CD8-positive, alpha-beta memory T cell (primary cell): ENCODE measurements at regions not wholly inside any gene's neighbourhood (a gene's known extent, or its start where the extent isn't known, plus 50 kb on each side); places are given as distances from the start of the nearest gene placed in this dataset.

ENCODE experiments used
- CTCF ChIA-PET: fragments of 350-600 bp; sonication (Branson Sonifier 250); formaldehyde crosslinking; loops from one replicate; lab custom pipeline; 2021; ENCODE audit warnings: antibody characterized with exemption; lab: Charles Lee
- POLR2A ChIA-PET: fragments of 350-600 bp; sonication (Branson Sonifier 250); formaldehyde crosslinking; loops from one replicate; lab custom pipeline; 2021; ENCODE audit warnings: antibody characterized with exemption; lab: Charles Lee
- DNase-seq, 5 donors: peaks; one replicate each; pipeline versions ENCODE4 v3.0.0 to v3.0.0-alpha.2; 2020 to 2022; ENCODE audit warnings: mixed read lengths in 1 of 5
- H3K27ac ChIP-seq: one replicate; pipeline ENCODE4 v1.7.0; 2013; ENCODE audit warnings: low read depth, mild to moderate bottlenecking, low read length, moderate library complexity
- H3K27me3 ChIP-seq: 2 replicates; pipeline ENCODE4 v1.7.0; 2013; ENCODE audit warnings: low read length, mild to moderate bottlenecking; ENCODE audit not compliant: insufficient read depth, poor library complexity, severe bottlenecking
- H3K36me3 ChIP-seq: 2 replicates; pipeline ENCODE4 v1.7.0; 2013; ENCODE audit warnings: mild to moderate bottlenecking, low read length, moderate library complexity; ENCODE audit not compliant: insufficient read depth
- H3K4me1 ChIP-seq: 2 replicates; pipeline ENCODE4 v1.7.0; 2013; ENCODE audit warnings: mild to moderate bottlenecking, low read length, moderate library complexity; ENCODE audit not compliant: insufficient read depth
- H3K4me3 ChIP-seq: 2 replicates; pipeline ENCODE4 v1.7.0; 2013; ENCODE audit warnings: mild to moderate bottlenecking, low read length
- H3K9me3 ChIP-seq: 2 replicates; pipeline ENCODE4 v1.7.0; 2013; ENCODE audit warnings: mild to moderate bottlenecking, low read length
- H3K27ac Mint-ChIP-seq, 8 donors: one replicate each; pipeline ENCODE4 v1.8.0; 2020 to 2021; ENCODE audit warnings: mixed read lengths in 8 of 8, mild to moderate bottlenecking in 6 of 8, inconsistent platforms in 3 of 8, moderate library complexity in 3 of 8
- H3K27me3 Mint-ChIP-seq, 2 donors: one replicate each; pipeline ENCODE4 v1.8.0; 2020 to 2021; ENCODE audit warnings: mixed read lengths in 2 of 2, mild to moderate bottlenecking in 1 of 2, moderate library complexity in 1 of 2
- H3K36me3 Mint-ChIP-seq, 3 donors: one replicate each; pipeline ENCODE4 v1.8.0; 2020 to 2021; ENCODE audit warnings: mixed read lengths in 3 of 3, inconsistent platforms in 1 of 3, mild to moderate bottlenecking in 1 of 3
- H3K4me1 Mint-ChIP-seq, 3 donors: one replicate each; pipeline ENCODE4 v1.8.0; 2020 to 2021; ENCODE audit warnings: mixed read lengths in 3 of 3, inconsistent platforms in 1 of 3, mild to moderate bottlenecking in 1 of 3
- H3K4me3 Mint-ChIP-seq, 7 donors: one replicate each; pipeline ENCODE4 v1.8.0; 2020 to 2021; ENCODE audit warnings: mixed read lengths in 7 of 7, mild to moderate bottlenecking in 6 of 7, moderate library complexity in 4 of 7, inconsistent platforms in 2 of 7
- H3K9me3 Mint-ChIP-seq, 5 donors: one replicate each; pipeline ENCODE4 v1.8.0; 2020 to 2022; ENCODE audit warnings: mixed read lengths in 5 of 5, mild to moderate bottlenecking in 3 of 5, moderate library complexity in 2 of 5, inconsistent platforms in 1 of 5

DNA sequence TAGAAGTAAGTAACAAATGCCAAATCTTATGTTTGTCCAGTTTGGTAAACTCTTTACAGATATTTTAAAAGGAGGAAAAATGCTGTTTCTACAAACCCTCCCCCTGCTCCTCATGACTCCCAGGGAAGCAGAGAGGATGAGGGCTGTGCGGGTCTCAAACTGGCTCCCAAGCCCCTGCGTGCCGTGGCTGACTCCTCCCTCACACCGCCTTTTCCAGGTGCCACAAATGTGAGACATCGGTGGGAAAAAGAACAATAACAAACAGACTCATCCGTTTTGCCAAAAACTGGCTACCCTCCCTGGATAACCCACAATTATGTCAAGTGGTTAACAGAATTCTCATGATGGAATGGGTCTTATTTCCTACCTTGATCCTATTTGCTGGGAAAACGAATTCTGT is 594.6 kb downstream of the PTPRU start:
- Histone ChIP-seq H3K27ac (no peak overlapping the region), H3K4me3 (no peak overlapping the region), H3K9me3 (no peaks in the 10 kb centered on the region), H3K4me1 (no peaks in the 10 kb centered on the region), H3K27me3 (no peaks in the 10 kb centered on the region), H3K36me3 (no peaks in the 10 kb centered on the region)
- no peaks in the 10 kb centered on the region for H3K36me3 Mint-ChIP-seq
- CTCF ChIA-PET: no interaction called here
- no peaks in the 10 kb centered on the region for H3K9me3 Mint-ChIP-seq
- H3K27me3 Mint-ChIP-seq: peaks cover 3 to 28% of the 10 kb centered on the region in 2 donors
- no peak for DNase-seq
- no peak overlapping the region for H3K4me3 Mint-ChIP-seq
- POLR2A ChIA-PET: no interaction called here
- peak overlapping the region in 1 of 8 donors; percentile 57 for H3K27ac Mint-ChIP-seq
- H3K4me1 Mint-ChIP-seq: no peaks in the 10 kb centered on the region

DNA sequence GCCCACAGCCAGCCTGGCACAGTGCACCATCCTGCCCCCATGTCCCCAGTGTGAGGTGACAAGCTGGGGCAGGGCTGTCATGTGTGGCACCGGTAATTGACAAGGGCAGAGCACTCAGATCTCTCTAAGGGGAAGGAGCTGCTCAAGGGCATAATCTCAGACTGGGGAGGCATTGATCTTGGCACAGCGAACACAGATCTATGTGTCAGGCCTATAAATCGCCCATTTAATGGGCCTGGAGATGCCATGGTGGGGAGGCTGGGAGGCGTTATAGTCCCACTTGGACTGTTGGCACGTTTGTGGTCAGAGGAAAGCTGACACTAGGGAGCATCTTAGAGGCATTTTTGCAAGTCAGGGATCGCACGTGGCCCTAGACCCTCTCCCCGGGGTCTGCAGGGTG is 594.1 kb downstream of the PTPRU start:
- POLR2A ChIA-PET: no interaction called here
- no peaks in the 10 kb centered on the region for H3K27me3 ChIP-seq
- H3K4me3 ChIP-seq: no peak overlapping the region
- no peaks in the 10 kb centered on the region for H3K36me3 ChIP-seq
- no peak overlapping the region for H3K27ac ChIP-seq
- Mint-ChIP-seq H3K4me1 (no peaks in the 10 kb centered on the region), H3K27ac (peak overlapping the region in 1 of 8 donors; percentile 57), H3K9me3 (no peaks in the 10 kb centered on the region), H3K36me3 (no peaks in the 10 kb centered on the region), H3K4me3 (no peak overlapping the region), H3K27me3 (peaks cover 3 to 27% of the 10 kb centered on the region in 2 donors)
- DNase-seq: no peak
- no peaks in the 10 kb centered on the region for H3K9me3 ChIP-seq
- no peaks in the 10 kb centered on the region for H3K4me1 ChIP-seq
- CTCF ChIA-PET: no interaction called here

DNA sequence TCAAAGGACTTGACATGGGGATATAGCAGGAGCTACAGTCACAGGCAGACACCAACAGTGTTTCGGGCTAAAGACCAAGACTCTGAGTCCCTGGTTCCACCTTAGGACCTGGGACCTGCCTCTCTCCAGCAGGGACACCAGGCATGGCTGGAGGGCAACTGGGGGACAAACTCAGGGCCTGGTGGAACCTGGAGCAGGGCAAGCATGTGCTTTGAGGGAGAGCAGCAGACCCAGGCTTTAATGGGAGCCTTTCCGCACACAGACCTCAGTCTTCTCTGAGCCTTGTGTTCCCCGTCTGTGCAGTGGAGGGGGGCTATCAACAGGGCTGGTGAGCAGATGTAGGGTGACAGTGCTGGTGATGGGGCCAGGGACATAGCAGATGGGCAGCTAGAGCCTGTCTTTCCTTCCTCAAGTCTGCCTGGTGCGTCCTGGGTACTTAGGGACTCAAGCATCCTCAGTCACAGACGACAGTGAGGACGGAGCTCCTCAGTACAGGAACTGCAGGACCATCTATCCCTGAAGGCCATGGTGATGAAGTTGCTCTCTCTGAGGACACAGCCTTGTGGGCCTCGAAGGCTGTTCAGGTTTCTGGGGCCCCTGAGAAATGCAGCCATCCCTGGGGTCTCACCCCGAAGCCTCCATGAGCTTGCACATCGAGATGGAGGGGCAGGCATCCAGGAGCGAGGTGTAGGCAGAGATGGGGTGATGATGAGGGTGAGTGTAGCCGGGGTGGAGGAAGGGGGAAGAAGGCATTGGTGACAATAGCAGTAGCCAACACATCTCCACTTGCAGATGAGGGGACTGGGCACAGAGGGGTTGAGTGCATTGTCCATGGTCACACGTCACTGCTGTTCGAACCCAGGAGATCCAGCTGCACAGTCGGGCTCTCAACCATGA is 593.4 kb downstream of the PTPRU start:
- Histone ChIP-seq H3K27ac (no peak overlapping the region), H3K27me3 (no peaks in the 10 kb centered on the region), H3K36me3 (no peaks in the 10 kb centered on the region), H3K4me1 (no peaks in the 10 kb centered on the region), H3K9me3 (no peaks in the 10 kb centered on the region), H3K4me3 (no peak overlapping the region)
- DNase-seq: no peak
- H3K27ac Mint-ChIP-seq: no peak overlapping the region
- CTCF ChIA-PET: no interaction called here
- H3K9me3 Mint-ChIP-seq: no peaks in the 10 kb centered on the region
- H3K27me3 Mint-ChIP-seq: peaks cover 2 to 20% of the 10 kb centered on the region in 2 donors
- no peak overlapping the region for H3K4me3 Mint-ChIP-seq
- POLR2A ChIA-PET: no interaction called here
- H3K4me1 Mint-ChIP-seq: no peaks in the 10 kb centered on the region
- H3K36me3 Mint-ChIP-seq: no peaks in the 10 kb centered on the region

DNA sequence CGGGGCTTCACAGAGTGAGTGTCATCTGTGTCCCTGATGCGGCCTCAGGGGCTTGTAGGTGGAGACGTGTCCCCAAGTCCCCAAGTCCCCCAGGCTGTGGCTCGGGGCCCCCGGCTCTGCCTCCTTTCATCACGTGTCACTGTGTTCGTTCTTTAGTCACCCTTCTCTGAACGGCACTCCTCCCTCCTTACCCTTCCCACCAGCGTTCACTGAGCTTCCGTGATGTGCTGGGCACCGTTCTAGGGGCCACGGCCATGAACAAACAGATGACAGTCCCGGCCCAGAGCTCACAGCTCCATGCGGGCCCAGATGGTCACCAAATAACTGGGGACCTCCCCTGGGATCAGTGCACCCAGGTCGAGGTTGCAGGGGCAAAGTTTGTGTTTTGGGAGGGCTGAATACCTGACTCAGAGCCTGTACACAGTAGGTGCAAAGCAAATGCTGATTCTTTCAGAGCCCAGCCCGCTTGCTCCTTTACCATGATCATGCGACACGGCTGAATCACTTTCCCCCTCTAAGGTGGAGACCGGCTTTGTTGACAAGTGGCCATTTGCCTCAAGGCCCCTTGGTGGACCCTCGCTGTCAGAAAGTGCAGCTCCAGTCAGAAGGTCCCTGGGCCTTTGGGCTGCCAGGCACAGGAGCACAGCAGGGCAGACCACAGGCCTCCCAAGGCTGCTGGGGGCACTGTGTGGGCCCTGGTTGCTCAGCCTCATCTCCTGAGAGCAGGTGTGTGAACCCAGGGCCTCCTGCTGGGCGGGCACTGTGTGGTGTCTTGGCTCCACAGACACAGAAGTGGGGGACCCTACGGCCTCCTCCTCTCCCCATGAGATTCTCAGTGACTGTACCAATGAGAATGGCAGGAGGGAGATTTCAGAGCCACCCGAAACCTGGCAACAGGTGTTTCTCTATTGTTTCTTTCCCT is 592.5 kb downstream of the PTPRU start:
- Histone ChIP-seq H3K36me3 (no peaks in the 10 kb centered on the region), H3K4me1 (no peaks in the 10 kb centered on the region), H3K9me3 (no peaks in the 10 kb centered on the region), H3K27ac (no peak overlapping the region), H3K27me3 (no peaks in the 10 kb centered on the region), H3K4me3 (no peak overlapping the region)
- H3K4me3 Mint-ChIP-seq: no peak overlapping the region
- no peaks in the 10 kb centered on the region for H3K36me3 Mint-ChIP-seq
- POLR2A ChIA-PET: no interaction called here
- H3K9me3 Mint-ChIP-seq: no peaks in the 10 kb centered on the region
- no peak for DNase-seq
- H3K27me3 Mint-ChIP-seq: peaks cover 7 to 21% of the 10 kb centered on the region in 2 donors
- no peak overlapping the region for H3K27ac Mint-ChIP-seq
- CTCF ChIA-PET: no interaction called here
- H3K4me1 Mint-ChIP-seq: no peaks in the 10 kb centered on the region

DNA sequence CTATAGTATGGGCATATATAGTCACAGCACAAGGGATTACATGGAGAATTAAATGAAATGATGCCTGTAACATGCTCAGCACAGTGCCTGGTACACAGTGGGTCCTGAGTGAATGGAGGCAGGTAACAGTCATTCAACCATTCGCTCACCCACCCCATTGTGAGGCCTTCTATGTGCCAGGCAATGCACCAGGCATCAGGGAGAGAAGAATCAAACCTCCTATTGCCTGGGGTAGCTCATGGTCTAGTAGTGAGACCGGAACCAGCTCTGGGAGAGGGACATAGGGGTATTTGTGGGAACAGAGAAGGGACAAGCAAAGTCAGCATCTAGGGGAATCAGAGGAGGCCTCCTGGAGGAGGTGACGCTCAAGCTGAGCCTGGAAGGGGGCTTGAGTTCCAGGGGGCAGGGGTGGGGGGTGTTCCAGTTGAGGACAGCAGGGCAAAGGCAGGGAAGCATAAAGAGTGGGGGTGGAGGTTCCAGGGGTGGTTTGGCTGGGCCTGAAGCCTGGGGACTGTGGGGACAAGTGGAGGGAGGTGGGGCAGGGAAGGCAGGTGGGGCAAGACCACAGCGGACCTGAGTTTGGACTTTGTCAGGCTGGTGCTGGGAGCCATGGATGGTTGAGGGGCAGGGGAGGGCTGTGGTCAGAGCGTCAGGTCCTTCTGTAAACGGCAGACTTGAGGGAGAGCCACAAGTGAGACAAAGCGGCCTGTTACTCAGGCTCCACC is 591.6 kb downstream of the PTPRU start:
- Mint-ChIP-seq H3K9me3 (no peaks in the 10 kb centered on the region), H3K27me3 (peaks cover 11 to 27% of the 10 kb centered on the region in 2 donors), H3K4me1 (no peaks in the 10 kb centered on the region), H3K4me3 (no peak overlapping the region), H3K27ac (no peak overlapping the region), H3K36me3 (no peaks in the 10 kb centered on the region)
- no peaks in the 10 kb centered on the region for H3K9me3 ChIP-seq
- no peak overlapping the region for H3K4me3 ChIP-seq
- CTCF ChIA-PET: no interaction called here
- no peak overlapping the region for H3K27ac ChIP-seq
- DNase-seq: no peak
- no peaks in the 10 kb centered on the region for H3K27me3 ChIP-seq
- POLR2A ChIA-PET: no interaction called here
- no peaks in the 10 kb centered on the region for H3K4me1 ChIP-seq
- H3K36me3 ChIP-seq: no peaks in the 10 kb centered on the region

DNA sequence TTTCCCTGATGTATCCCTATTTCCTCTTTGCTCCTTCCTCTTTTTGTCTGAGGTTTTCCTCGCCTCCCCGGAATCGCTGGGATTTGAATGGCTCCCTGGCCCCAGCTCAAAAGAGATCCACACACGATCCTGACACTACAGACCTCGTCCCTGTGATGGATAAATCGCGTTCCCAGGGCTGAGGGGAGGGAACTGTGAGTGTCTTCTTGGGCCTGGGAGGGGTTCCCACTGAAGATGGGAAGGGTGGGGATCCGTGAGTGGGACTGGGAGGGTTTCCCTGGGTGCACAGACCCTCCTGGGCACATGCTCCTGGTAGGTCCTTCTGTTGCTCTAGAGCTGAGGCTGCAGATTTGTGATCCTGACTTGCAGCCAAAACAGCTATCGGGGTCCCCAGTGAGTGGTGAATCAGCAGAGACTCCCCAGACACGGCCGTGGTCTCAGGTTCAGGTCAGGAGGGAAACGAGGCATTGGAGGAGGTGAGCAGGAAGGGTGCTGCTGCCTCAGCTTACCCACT is 591.0 kb downstream of the PTPRU start:
- Mint-ChIP-seq H3K9me3 (no peaks in the 10 kb centered on the region), H3K36me3 (no peaks in the 10 kb centered on the region), H3K27ac (no peak overlapping the region), H3K4me1 (no peaks in the 10 kb centered on the region), H3K27me3 (peaks cover 13 to 34% of the 10 kb centered on the region in 2 donors), H3K4me3 (no peak overlapping the region)
- Histone ChIP-seq H3K4me3 (no peak overlapping the region), H3K27me3 (no peaks in the 10 kb centered on the region), H3K4me1 (no peaks in the 10 kb centered on the region), H3K9me3 (no peaks in the 10 kb centered on the region), H3K27ac (no peak overlapping the region), H3K36me3 (no peaks in the 10 kb centered on the region)
- ChIA-PET CTCF (no interaction called here), POLR2A (no interaction called here)
- no peak for DNase-seq

DNA sequence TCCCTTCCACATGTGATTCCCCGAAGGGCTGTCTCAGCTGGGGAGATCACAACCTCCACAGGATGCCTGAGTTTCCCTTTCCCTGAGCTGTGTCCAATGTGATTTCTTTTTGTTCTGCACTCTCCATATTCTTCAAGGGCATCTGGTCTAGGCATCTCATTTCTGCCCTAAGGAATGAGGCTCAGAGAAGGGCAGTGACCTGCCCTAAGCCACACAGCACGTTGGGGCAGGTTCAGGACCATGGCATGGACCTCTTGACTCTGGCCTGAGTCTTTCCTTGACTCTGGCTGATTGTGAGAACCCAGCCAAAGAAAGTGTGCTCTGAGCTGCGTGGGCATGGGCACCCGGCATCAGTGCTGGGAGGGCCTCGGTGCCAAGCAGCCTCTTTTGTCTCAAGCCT is 590.3 kb downstream of the PTPRU start:
- H3K4me1 Mint-ChIP-seq: no peaks in the 10 kb centered on the region
- H3K9me3 Mint-ChIP-seq: no peaks in the 10 kb centered on the region
- ChIA-PET POLR2A (no interaction called here), CTCF (no interaction called here)
- H3K9me3 ChIP-seq: no peaks in the 10 kb centered on the region
- H3K36me3 ChIP-seq: no peaks in the 10 kb centered on the region
- no peak overlapping the region for H3K27ac ChIP-seq
- DNase-seq: no peak
- H3K27me3 Mint-ChIP-seq: peaks cover 13 to 36% of the 10 kb centered on the region in 2 donors
- no peak overlapping the region for H3K27ac Mint-ChIP-seq
- H3K36me3 Mint-ChIP-seq: no peaks in the 10 kb centered on the region
- H3K4me3 ChIP-seq: no peak overlapping the region
- H3K27me3 ChIP-seq: no peaks in the 10 kb centered on the region
- H3K4me1 ChIP-seq: no peaks in the 10 kb centered on the region
- no peak overlapping the region for H3K4me3 Mint-ChIP-seq
